B cell (primary cell): ENCODE measurements at regions not wholly inside any gene's neighbourhood (a gene's known extent, or its start where the extent isn't known, plus 50 kb on each side); places are given as distances from the start of the nearest gene placed in this dataset.
A peak's percentile ranks its signal among the peaks of the same experiment; 100 is the strongest.

ENCODE experiments used
- ATAC-seq: fragments of 200-7000 bp; cut with Tn5 transposase; one replicate; pipeline ENCODE4 v1.10.0; 2021; ENCODE audit warnings: low read depth, mild to moderate bottlenecking, moderate number of reproducible peaks, moderate library complexity
- CTCF ChIA-PET: fragments of 350-600 bp; sonication (Branson Sonifier 250); formaldehyde crosslinking; loops from one replicate; lab custom pipeline; 2021; ENCODE audit warnings: antibody characterized with exemption, inconsistent platforms; lab: Charles Lee
- POLR2A ChIA-PET: fragments of 350-600 bp; sonication (Branson Sonifier 250); formaldehyde crosslinking; loops from one replicate; lab custom pipeline; 2021; ENCODE audit warnings: antibody characterized with exemption; lab: Charles Lee
- DNase-seq: peaks from one replicate; pipeline ENCODE4 v3.0.0; 2013
- H2AFZ ChIP-seq: 2 replicates; pipeline ENCODE4 v1.6.1; 2012; ENCODE audit warnings: mild to moderate bottlenecking, low read depth, low read length; ENCODE audit not compliant: insufficient read depth, poor library complexity, severe bottlenecking
- H3K27ac ChIP-seq, 2 donors: 1 replicate in 1 of 2; 2 replicates in 1 of 2; pipeline ENCODE4 v1.5.1; 2012 to 2013; ENCODE audit warnings: low read length in 2 of 2, mild to moderate bottlenecking in 2 of 2, moderate library complexity in 1 of 2
- H3K27me3 ChIP-seq, 4 experiments: fragments of 200-600 bp in 1 of 4; sonication (generic) in 1 of 4; replicated peaks in 1 of 4; 1 replicate in 2 of 4; 2 replicates in 2 of 4; pipeline versions ENCODE4 v1.6.1 to v1.7.0; 2013 to 2016; ENCODE audit warnings: low read length in 3 of 4, mild to moderate bottlenecking in 2 of 4, mixed read lengths in 1 of 4, moderate library complexity in 1 of 4; ENCODE audit not compliant: insufficient read depth in 4 of 4, control insufficient read depth in 3 of 4; ENCODE audit errors: control extremely low read depth in 1 of 4
- H3K36me3 ChIP-seq, 2 experiments: replicated peaks in 1 of 2; 1 replicate in 1 of 2; 2 replicates in 1 of 2; pipeline versions ENCODE4 v1.6.1 to v1.7.1; 2013; ENCODE audit warnings: low read length in 1 of 2; ENCODE audit not compliant: insufficient read depth in 2 of 2, control insufficient read depth in 1 of 2; ENCODE audit errors: control extremely low read depth in 1 of 2, extremely low read depth in 1 of 2
- H3K4me1 ChIP-seq, 2 donors: fragments of 200-600 bp in 1 of 2; sonication (generic) in 1 of 2; 1 replicate in 1 of 2; 2 replicates in 1 of 2; pipeline versions ENCODE4 v1.5.1 to v1.6.1; 2013 to 2017; ENCODE audit warnings: low read length in 2 of 2; ENCODE audit not compliant: control insufficient read depth in 2 of 2, insufficient read depth in 2 of 2
- H3K4me2 ChIP-seq: replicated peaks from 2 replicates; pipeline ENCODE3; 2012; ENCODE audit warnings: mild to moderate bottlenecking, low read depth, low read length; ENCODE audit not compliant: poor library complexity, severe bottlenecking
- H3K4me3 ChIP-seq, 5 experiments: fragments of 200-600 bp in 1 of 5; sonication (generic) in 1 of 5; 1 replicate in 3 of 5; 2 replicates in 2 of 5; pipeline versions ENCODE4 v1.5.1 to v1.7.0; 2011 to 2016; ENCODE audit warnings: low read length in 4 of 5, mild to moderate bottlenecking in 4 of 5, low read depth in 2 of 5, control low read depth in 1 of 5, moderate library complexity in 1 of 5; ENCODE audit not compliant: insufficient read depth in 1 of 5; ENCODE audit errors: control extremely low read depth in 1 of 5, extremely low read depth in 1 of 5
- H3K79me2 ChIP-seq: fragments of 200-600 bp; sonication (generic); one replicate; pipeline ENCODE4 v1.6.0; 2016; ENCODE audit warnings: low read length; ENCODE audit not compliant: control insufficient read depth, insufficient read depth
- H3K9ac ChIP-seq: fragments of 200-600 bp; sonication (generic); 2 replicates; pipeline ENCODE4 v1.6.1; 2017; ENCODE audit warnings: mild to moderate bottlenecking, low read length, moderate library complexity
- H3K9me3 ChIP-seq, 3 donors: one replicate each; pipeline versions ENCODE4 v1.6.1 to v1.7.1; 2013; ENCODE audit warnings: low read length in 2 of 3; ENCODE audit not compliant: control insufficient read depth in 2 of 3, insufficient read depth in 1 of 3; ENCODE audit errors: control extremely low read depth in 1 of 3
- H4K20me1 ChIP-seq: 2 replicates; pipeline ENCODE4 v1.6.0; 2012; ENCODE audit warnings: mild to moderate bottlenecking, low read length; ENCODE audit not compliant: insufficient read depth, control insufficient read depth, poor library complexity, severe bottlenecking
- H3K27ac Mint-ChIP-seq: one replicate; pipeline ENCODE4 v1.8.0; 2021; ENCODE audit warnings: mixed read lengths
- H3K27me3 Mint-ChIP-seq: one replicate; pipeline ENCODE4 v1.8.0; 2021; ENCODE audit warnings: mixed read lengths
- H3K4me1 Mint-ChIP-seq: one replicate; pipeline ENCODE4 v1.8.0; 2021; ENCODE audit warnings: mixed read lengths
- H3K4me3 Mint-ChIP-seq: one replicate; pipeline ENCODE4 v1.8.0; 2021; ENCODE audit warnings: mixed read lengths
- H3K9me3 Mint-ChIP-seq: one replicate; pipeline ENCODE4 v1.8.0; 2022; ENCODE audit warnings: mixed read lengths; ENCODE audit not compliant: insufficient read depth
- CTCF ChIP-seq: fragments of 200-600 bp; IDR thresholded peaks from one replicate; pipeline ENCODE4 v1.8.0; 2022; ENCODE audit warnings: antibody characterized with exemption, mild to moderate bottlenecking
- EZH2 ChIP-seq: IDR thresholded peaks from 2 replicates; pipeline ENCODE4 v1.6.1; 2012; ENCODE audit warnings: borderline replicate concordance, low read depth, mild to moderate bottlenecking, moderate library complexity, low read length; ENCODE audit not compliant: insufficient read depth, poor library complexity, severe bottlenecking
- WGBS: methylation state at CpG from one replicate; pipeline ENCODE4 v1.1.5; 2013; ENCODE audit warnings: missing lambda C conversion rate; ENCODE audit not compliant: insufficient coverage; 5-methylcytosine and 5-hydroxymethylcytosine counted together
- intact Hi-C: fragments of 100-400 bp; cut with micrococcal nuclease; formaldehyde crosslinking; loops from one replicate; pipeline ENCODE4 v1.10.0; 2022

GRCh38 chr4:178086320-178086719, 644.1 kb upstream of the AGA start:
- H3K4me3 ChIP-seq = no peak overlapping the region
- Mint-ChIP-seq H3K4me1 (no peaks in the 10 kb centered on the region), H3K27ac (no peak overlapping the region), H3K4me3 (no peak overlapping the region), H3K27me3 (no peaks in the 10 kb centered on the region), H3K9me3 (no peaks in the 10 kb centered on the region)
- peaks cover 0 to 7% (median 0%) of the 10 kb centered on the region in 3 donors for H3K9me3 ChIP-seq
- no peaks in the 10 kb centered on the region for H3K79me2 ChIP-seq
- no CpG with 5 or more reads among the region's 2 CpGs for WGBS
- H3K4me2 ChIP-seq = no peak overlapping the region
- H3K27me3 ChIP-seq = no peaks in the 10 kb centered on the region
- no peak overlapping the region for H3K9ac ChIP-seq
- intact Hi-C loops = no loop called here
- H2AFZ ChIP-seq = no peak overlapping the region
- no peaks in the 10 kb centered on the region for H3K36me3 ChIP-seq
- H3K4me1 ChIP-seq = no peaks in the 10 kb centered on the region
- no peak for DNase-seq
- ChIA-PET CTCF (no interaction called here), POLR2A (no interaction called here)
- no peak for ATAC-seq
- no peak overlapping the region for H3K27ac ChIP-seq
- no peak for TF ChIP-seq EZH2
- TF ChIP-seq CTCF = no peak
- H4K20me1 ChIP-seq = no peaks in the 10 kb centered on the region

GRCh38 chr4:178090640-178091411, 648.6 kb upstream of the AGA start:
- Histone ChIP-seq H3K79me2 (no peaks in the 10 kb centered on the region), H3K27me3 (no peaks in the 10 kb centered on the region), H3K9me3 (peaks cover 0 to 7% (median 0%) of the 10 kb centered on the region in 3 donors), H4K20me1 (no peaks in the 10 kb centered on the region), H3K36me3 (no peaks in the 10 kb centered on the region), H3K4me1 (no peaks in the 10 kb centered on the region), H3K27ac (no peak overlapping the region), H3K4me3 (no peak overlapping the region), H3K9ac (no peak overlapping the region), H2AFZ (no peak overlapping the region), H3K4me2 (no peak overlapping the region)
- ChIA-PET POLR2A (no interaction called here), CTCF (interaction anchor here (1.2 kb wide), 1 partner anchor 8 kb away, joined by 3 read pairs; no protein-coding TSS in a partner anchor)
- no peaks in the 10 kb centered on the region for H3K27me3 Mint-ChIP-seq
- intact Hi-C loops = no loop called here
- H3K9me3 Mint-ChIP-seq = no peaks in the 10 kb centered on the region
- H3K4me3 Mint-ChIP-seq = no peak overlapping the region
- DNase-seq (peak; percentile 2), ATAC-seq (no peak)
- WGBS = 91% methylated on average over 20 of the region's 20 CpGs
- no peak for TF ChIP-seq EZH2
- TF ChIP-seq CTCF = no peak
- H3K27ac Mint-ChIP-seq = no peak overlapping the region
- H3K4me1 Mint-ChIP-seq = no peaks in the 10 kb centered on the region
